NCI-H510A treated with DMSO at 0.1 percent for 48 hours (cell line): ENCODE measurements at regions not wholly inside any gene's neighbourhood (a gene's known extent, or its start where the extent isn't known, plus 50 kb on each side); places are given as distances from the start of the nearest gene placed in this dataset.

Experiments used
- DNase-seq: peaks from one replicate; lab custom pipeline; 2025; lab: John Stamatoyannopoulos, UW

DNA sequence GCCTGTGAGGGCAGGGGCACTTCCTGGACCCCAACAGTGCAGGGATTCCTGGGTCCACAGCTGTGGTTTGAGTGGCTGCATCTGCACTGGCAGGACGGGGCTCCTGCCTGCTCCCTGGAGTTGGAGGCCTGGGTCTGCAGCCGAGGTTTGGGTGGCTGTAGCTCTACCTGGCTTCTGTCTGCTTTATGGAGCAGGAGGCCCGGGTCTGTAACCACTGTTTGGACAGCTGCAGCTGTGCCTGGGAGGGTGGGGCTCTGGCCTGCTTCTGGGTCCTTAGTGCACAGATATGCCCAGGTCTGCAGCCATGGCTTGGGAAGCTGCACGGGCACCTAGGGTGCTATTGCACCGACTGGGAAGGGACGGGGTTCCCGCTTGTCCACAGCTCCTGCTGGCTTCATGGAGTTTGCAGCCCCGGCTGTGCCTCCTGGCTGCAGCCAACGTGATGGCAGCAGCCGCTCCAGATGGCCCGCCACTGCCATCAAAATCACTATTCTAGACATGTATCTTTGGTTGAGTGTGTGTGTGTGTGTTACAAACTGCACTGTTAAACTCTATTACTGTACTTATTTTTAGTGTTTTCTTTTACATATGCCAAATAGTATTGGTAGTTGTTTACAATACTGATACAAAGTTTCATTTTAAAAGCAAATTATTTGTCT, 412.3 kb upstream of the KIRREL3 start:
- DNase-seq: peak; percentile 68

DNA sequence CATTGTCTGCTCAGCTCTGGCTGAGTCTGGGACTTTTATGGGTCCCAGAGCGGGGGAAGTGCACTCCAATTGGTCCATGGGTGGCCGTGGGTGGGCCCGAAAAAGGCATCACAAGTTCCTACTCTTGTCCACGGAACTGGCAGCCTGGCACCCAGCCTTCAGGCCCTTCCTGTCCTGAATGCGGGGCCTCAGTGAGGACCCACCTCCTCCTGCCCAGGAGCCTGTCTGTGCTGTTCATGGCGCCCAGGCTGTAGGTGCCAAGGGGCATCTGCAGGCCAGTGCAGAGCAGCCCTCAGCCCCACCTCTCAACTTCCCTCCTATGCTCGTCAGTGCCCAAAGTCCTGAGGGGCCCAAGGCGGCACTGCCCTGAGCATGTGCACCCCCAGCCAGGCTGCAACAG, 411.7 kb upstream of the KIRREL3 start:
- DNase-seq: no peak

- DNase-seq: no peak
Observed at GRCh38 chr11:127411283-127411682, 410.7 kb upstream of the KIRREL3 start.

- no peak for DNase-seq
Observed at GRCh38 chr11:127395034-127395433, 394.5 kb upstream of the KIRREL3 start.

DNA sequence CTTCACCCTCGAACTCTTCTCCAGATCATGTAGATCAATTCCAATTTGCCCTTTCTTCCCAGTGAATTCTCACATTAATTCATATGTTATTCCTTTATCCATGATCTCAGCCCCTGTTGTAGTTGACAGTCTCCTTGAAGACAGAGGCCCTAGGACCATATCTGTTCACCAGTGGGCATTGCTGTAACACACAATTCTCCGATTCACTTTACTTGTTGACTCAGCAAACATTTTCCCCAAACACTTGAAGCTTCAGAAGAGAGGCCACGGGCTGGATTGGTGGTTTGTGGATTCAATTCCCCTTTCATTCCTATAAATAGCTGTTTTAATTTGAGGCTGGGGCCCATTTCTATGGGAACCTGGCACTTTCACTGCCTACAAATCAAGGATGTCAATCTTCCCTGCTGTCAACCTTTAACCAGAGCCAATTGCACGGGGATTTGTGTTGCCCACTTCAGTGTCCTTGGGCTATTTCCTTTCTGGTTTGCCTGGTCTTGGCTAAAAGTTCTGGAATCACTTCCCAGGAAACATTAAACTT, 393.0 kb upstream of the KIRREL3 start:
- DNase-seq: no peak

- DNase-seq: no peak
Observed at GRCh38 chr11:127392575-127392974, 392.0 kb upstream of the KIRREL3 start.

DNA sequence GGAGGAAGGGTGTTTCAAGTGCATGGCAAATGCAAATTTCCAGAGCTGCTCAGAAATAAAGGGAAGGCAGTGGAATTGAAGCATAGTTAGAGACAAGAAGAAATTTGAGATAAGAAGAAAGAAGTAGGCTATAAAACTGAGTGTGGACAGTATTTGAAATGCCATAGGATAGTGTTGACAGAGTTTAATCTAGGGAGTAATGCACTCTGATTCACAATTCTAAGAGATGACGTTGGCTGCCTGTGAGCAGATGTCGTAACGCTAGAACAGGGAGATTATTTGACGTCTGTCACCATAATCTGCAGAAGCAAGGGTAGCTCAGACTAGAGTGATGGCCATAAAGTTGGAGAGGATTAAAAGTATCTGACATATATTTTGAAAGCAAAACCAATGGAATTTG, 389.9 kb upstream of the KIRREL3 start:
- no peak for DNase-seq

DNA sequence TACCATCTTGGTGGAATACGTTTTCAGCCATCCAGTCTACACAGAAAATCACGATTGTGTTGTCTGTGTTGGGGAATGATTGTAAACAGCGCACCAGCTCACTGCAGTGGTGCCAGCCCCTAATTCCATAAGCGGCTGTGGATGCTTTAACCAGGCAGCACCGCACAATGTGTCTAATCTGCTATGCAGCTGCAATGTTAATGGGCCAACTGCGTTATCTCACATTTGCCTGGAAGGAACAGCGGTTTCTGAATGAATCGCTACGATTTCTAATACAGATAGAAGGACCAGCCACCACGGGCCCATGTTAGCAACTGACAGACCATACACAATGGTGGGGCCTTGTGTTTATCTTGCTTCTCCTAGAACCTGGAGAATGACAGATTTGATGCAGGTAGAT, 384.5 kb upstream of the KIRREL3 start:
- no peak for DNase-seq

DNA sequence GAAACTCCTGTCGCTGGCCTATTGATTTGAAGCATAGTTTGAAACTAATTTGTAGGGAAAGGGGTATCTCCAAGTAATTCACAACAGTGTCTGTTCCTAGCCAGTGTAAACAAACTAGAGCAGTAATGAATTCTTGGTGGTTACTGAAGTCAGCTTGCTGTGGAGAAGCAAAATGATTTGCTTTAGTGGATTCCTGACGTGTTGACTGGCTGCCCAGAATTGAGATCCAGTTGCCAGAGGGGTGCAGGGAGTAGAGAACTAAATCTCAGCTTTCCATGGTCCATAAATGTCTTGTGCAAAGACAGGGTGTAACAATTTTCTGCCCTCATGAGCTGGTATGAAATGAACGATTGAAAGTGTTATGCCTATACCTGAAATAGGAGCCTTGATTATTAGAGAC, 382.5 kb upstream of the KIRREL3 start:
- DNase-seq: no peak

DNA sequence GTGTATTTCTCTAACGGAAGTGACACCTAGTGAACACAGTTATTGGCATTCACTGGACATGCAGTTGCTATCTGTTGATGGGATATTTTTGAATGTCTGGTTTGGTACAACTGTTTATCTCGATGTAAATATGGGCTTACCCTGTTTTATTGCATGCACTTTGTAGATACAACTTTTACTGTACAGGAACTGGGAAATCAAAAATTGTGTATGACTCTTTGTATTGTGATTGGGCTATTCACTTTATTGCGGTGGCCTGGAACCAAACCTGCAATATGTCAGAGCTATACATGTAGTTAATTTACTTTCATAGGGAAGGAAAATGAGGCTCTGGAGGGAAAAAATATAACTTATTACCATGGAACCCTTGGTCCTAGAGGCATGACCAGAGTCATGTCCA, 380.7 kb upstream of the KIRREL3 start:
- no peak for DNase-seq

- no peak for DNase-seq
Observed at GRCh38 chr11:127379686-127380085, 379.1 kb upstream of the KIRREL3 start.

DNA sequence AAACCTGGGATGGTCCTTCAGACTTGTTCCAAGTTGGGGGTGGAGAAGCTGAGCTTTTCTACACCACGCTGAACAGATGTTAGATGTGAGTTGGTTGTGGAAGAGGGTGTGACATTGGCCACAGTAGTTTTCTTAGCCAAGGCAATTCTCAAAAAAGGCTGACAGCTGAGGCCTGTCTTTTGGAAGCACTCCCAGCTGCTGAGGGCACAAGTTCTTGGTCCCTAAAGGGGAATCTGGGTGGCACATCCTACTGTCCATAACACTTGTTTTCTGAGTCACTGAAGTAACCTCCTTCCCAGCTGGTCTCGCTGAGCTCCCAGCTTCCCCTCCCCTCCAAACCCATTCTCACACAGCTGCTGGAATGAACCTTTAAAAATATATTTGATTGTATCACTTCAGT, 375.7 kb upstream of the KIRREL3 start:
- no peak for DNase-seq

GRCh38 chr11:127369356-127369755, 368.8 kb upstream of the KIRREL3 start:
- DNase-seq: no peak

DNA sequence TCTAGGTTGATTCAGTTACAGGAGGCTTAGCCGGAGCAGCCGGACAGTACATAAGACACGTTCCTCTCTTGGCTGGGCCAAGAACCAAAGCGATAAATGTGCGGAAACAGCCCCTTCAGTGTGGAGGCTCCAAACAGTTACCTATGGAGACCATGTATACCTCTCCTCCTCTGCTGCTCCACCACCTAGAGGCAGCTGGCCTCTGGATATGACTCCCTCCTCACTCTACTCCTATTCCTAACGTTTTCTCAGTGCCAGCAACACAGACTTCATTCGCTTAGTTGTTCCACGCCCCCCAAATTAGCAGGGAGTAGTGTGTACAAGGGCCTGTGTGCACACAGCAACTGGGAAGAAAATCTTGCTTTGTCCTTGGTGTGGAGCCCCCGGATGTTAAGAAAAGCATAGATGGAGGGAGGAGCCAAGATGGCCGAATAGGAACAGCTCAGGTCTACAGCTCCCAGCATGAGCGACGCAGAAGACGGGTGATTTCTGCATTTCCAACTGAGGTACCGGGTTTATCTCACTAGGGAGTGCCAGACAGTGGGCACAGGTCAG, 362.3 kb upstream of the KIRREL3 start:
- no peak for DNase-seq

DNA sequence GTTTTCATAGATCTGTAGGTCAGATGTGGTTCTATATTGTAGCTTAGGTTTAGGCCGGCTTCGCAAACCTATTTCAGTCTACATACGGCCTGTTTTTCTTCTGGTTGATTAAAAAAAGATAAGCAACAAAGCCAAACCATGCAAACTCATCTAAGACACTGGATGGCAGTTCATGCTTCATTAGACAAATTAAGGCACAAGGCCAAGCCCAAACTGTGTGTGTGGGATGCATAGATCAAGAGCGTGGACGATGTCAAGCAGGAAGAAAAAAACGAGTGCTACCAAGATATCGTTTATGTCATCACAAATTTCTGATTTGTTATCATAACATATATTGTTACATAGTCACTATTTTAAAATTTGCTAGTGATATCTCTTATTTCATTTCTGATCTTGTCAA, 357.6 kb upstream of the KIRREL3 start:
- no peak for DNase-seq

- no peak for DNase-seq
Observed at GRCh38 chr11:127350476-127350875, 349.9 kb upstream of the KIRREL3 start.

DNA sequence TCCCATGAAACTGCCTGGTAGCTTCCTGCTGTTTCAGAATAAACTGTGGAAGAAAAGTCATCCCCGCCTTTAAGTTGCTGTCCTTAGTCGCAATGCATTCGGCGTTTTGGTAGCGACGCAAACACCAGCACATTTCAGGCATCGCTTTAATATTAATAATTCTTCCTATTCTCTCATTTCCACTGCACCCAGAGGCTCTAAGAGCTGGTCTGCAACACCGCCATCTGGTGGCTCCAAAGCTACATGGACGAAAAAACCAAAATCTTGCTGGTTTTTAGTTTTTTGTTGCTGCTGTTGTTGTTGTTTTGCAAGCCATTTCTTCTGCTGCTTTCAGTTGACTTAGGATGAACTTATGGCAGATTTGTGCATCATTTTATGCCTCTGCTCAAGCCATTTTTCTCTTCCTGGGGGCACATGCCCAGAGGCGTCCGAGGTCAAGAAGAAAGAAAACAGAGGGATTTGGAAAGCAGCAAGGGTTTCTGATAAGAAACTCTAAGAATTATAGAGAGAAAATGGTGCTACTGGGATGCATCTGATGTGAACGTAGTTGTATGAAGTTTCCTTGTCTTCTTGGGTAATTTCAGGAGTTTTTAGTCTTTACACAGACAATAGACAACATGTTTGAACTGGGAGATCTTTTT, 345.4 kb upstream of the KIRREL3 start:
- peak; percentile 72 for DNase-seq

GRCh38 chr11:127340438-127340837, 339.9 kb upstream of the KIRREL3 start:
- DNase-seq: no peak

- no peak for DNase-seq
Observed at GRCh38 chr11:127339376-127339775, 338.8 kb upstream of the KIRREL3 start.

- DNase-seq: no peak
Observed at GRCh38 chr11:127338380-127339259, 338.1 kb upstream of the KIRREL3 start.

DNA sequence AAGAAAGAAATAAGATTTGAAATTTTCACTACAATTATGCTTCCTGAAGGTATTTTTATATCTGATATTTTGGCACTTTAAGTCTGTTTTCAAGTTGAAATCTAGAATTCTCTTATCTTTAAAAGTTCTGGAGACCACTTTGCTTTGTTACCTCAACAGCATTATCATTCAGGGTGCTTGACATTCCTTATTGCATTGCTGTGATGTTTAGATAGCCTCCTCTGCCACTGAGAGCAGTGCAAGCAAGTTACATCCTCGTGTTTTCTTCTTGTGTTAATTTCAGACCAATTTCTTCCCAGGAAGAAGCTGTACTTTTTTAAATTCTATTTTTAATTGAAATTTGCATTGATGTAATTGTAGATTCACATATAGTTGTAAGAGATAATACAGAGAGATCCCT, 333.9 kb upstream of the KIRREL3 start:
- DNase-seq: no peak

GRCh38 chr11:127332896-127333295, 332.3 kb upstream of the KIRREL3 start:
- no peak for DNase-seq

DNA sequence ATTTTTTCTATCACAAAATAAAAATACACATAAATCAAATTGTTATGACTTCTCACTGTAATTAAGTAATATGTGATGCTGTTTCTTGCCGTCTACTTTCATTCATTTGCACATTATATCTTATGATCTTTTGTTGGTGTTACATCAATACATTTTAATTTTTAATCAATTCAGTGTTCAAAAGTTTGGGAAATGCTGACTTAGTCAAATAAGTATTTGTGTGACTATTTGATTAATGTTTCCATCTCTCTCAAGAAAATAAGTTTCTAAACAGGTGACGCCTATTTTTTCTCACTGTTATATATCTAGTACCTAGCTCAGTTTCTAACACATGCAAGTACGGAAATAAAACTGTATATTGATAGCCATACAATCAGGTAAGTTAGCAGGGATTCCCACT, 329.5 kb upstream of the KIRREL3 start:
- DNase-seq: no peak
